Right cardiac atrium (tissue), 5 donors: ENCODE measurements at regions not wholly inside any gene's neighbourhood (a gene's known extent, or its start where the extent isn't known, plus 50 kb on each side); places are given as distances from the start of the nearest gene placed in this dataset.

ENCODE experiments used
- ATAC-seq, 2 donors: fragments of 200-7000 bp; cut with Tn5 transposase; one replicate each; pipeline versions ENCODE4 v1.8.0 to v1.9.1; 2020; ENCODE audit warnings: moderate library complexity in 2 of 2, mild to moderate bottlenecking in 1 of 2
- DNase-seq, 3 donors: peaks; one replicate each; pipeline ENCODE4 v3.0.0-alpha.2; 2020
- H3K27ac ChIP-seq: one replicate; pipeline ENCODE4 v1.5.1; 2013; ENCODE audit warnings: mild to moderate bottlenecking, low read length, control low read depth, moderate library complexity
- H3K27me3 ChIP-seq: one replicate; pipeline ENCODE4 v1.6.1; 2013; ENCODE audit not compliant: control insufficient read depth, insufficient read depth
- H3K4me1 ChIP-seq: one replicate; pipeline ENCODE4 v1.6.1; 2013; ENCODE audit warnings: low read length; ENCODE audit not compliant: control insufficient read depth, insufficient read depth
- H3K4me3 ChIP-seq: one replicate; pipeline ENCODE4 v1.5.1; 2013; ENCODE audit warnings: low read length, control low read depth
- H3K9me3 ChIP-seq: one replicate; pipeline ENCODE4 v1.6.1; 2013; ENCODE audit warnings: low read length; ENCODE audit not compliant: control insufficient read depth
- WGBS: extraction: QIAGEN DNeasy Blood & Tissue Kit; methylation state at CpG from one replicate; pipeline ENCODE4 v1.1.7; 2013; 5-methylcytosine and 5-hydroxymethylcytosine counted together
- intact Hi-C, 4 donors: fragments of 100-400 bp; cut with DNase I; formaldehyde crosslinking; loops; one replicate each; pipeline versions ENCODE4 v1.11.0 to v1.14.0; 2022 to 2023
- donor health status: healthy with polysubstance abuse.
- donor health status: DM: no; HTN: yes; CAD: no.
- donor health status: DM: no; HTN: no; CAD: no.
- donor health status: DM: no; HTN: yes; CAD: no; lungs with severe emphysema.
- donor health status: DM: yes; HTN: yes; CAD: no.

DNA sequence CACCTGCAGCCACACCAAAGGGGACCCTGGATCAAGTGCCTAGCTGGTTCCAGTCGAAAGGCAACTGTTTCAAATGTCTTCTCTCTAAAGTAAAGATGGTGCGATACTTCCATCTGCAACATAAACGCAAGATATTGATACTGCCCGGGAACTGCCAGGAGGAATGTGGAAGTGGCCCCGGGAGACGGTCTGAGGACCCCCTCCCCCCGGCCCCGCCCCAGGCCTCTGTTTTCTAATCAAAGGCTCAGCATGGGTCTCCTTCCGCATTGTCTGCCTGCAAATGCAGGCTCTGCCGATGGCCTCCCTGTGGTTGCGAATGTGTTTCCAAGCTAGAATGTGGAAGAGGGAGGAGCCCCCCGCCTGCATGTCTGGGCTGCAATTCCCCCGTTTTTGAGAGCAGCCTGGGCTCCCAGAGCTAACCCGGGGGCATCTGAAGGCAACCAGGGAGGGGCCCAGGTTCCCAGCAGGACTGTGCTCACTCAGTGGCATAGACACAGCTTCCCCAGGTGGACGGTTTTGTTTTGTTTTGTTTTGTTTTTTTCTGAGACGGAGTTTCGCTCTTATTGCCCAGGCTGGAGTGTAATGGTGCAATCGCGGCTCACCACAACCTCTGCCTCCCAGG is 223.9 kb upstream of the PPP2R2D start:
- Histone ChIP-seq H3K4me1 (no peaks in the 10 kb centered on the region), H3K4me3 (no peak overlapping the region), H3K27me3 (no peaks in the 10 kb centered on the region), H3K9me3 (no peaks in the 10 kb centered on the region), H3K27ac (no peak overlapping the region)
- 25% methylated on average over 19 of the region's 19 CpGs for WGBS
- ATAC-seq: no peak
- intact Hi-C loops: no loop called here
- no peak for DNase-seq

DNA sequence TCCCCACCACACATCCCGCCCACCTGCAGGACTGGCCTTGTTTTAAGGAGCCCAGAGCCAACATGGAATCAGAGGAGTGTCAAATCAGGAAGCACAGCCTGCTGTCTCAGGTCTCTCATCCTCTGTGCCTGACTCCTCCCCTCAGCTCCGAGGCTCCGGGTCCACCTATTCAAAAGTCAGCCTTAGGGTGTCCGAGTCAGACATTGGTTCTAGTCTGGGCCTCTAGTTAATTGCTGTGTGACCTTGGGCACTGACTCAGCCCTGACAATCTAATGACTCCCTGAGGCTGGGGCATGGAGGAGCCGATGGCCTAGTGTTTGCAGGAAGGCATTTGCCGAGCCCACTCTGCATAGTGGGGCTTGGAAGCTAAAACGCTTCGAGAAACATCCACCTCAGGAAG is 223.1 kb upstream of the PPP2R2D start:
- Histone ChIP-seq H3K27ac (no peak overlapping the region), H3K4me3 (no peak overlapping the region), H3K27me3 (no peaks in the 10 kb centered on the region), H3K9me3 (no peaks in the 10 kb centered on the region), H3K4me1 (no peaks in the 10 kb centered on the region)
- no peak for DNase-seq
- intact Hi-C loops: no loop called here
- ATAC-seq: no peak
- 73% methylated on average over 8 of the region's 8 CpGs for WGBS

- Histone ChIP-seq H3K9me3 (no peaks in the 10 kb centered on the region), H3K27me3 (no peaks in the 10 kb centered on the region), H3K4me3 (no peak overlapping the region), H3K27ac (no peak overlapping the region), H3K4me1 (no peaks in the 10 kb centered on the region)
- ATAC-seq: no peak
- no peak for DNase-seq
- intact Hi-C loops: no loop called here
- WGBS: 82% methylated on average over 18 of the region's 18 CpGs
These were observed 222.6 kb upstream of the PPP2R2D start for GRCh38 chr10:131678171-131678570.

DNA sequence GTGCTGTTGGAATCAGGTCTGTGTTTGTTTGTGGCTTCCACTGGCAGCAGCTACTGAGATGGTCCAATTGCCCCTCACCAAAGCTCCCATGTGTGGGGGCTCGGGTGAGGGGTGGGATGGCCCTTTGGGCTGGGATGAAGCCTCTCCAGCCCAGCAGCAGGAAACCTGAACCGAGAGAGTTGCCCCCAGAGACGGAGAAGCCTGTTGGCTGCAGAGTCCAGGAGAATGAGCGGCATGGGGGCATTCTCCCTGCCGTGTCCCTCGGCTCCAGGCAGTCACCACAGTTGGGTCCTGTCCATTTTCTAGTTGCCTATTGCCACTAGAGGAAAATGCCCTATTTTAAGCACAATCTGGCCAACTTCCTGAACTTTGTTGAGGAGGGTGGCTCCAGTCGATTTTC is 222.2 kb upstream of the PPP2R2D start:
- 76% methylated on average over 7 of the region's 7 CpGs for WGBS
- H3K4me3 ChIP-seq: no peak overlapping the region
- intact Hi-C loops: no loop called here

DNA sequence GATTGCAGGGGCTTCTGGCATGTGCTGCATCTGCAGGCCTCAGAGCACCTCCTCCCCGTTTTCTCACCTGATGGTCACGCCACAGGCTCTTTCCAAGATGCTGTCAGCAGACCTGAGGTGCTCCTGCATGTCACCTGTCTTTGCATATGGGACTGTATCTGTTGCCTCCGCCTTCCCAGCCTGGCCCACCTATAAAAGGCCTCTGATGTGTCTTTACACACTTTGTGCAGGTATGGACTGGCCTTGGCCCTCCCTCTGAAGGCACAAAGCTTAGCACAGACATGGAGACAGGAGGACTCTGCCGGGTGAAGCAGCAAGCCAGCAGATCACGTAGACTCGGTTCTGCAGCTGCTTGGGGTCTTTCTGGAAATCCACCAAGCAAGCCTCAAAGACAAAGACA is 220.9 kb upstream of the PPP2R2D start:
- WGBS: 72% methylated on average over 6 of the region's 6 CpGs
- Histone ChIP-seq H3K27ac (no peak overlapping the region), H3K4me1 (no peaks in the 10 kb centered on the region), H3K27me3 (no peaks in the 10 kb centered on the region), H3K4me3 (no peak overlapping the region), H3K9me3 (no peaks in the 10 kb centered on the region)
- intact Hi-C loops: no loop called here
- no peak for DNase-seq
- no peak for ATAC-seq

More for the DNA sequence above, 222.2 kb upstream of the PPP2R2D start:
- DNase-seq (no peak), ATAC-seq (no peak)
- H3K27me3 ChIP-seq: no peaks in the 10 kb centered on the region
- no peak overlapping the region for H3K27ac ChIP-seq
- H3K9me3 ChIP-seq: no peaks in the 10 kb centered on the region
- no peaks in the 10 kb centered on the region for H3K4me1 ChIP-seq

DNA sequence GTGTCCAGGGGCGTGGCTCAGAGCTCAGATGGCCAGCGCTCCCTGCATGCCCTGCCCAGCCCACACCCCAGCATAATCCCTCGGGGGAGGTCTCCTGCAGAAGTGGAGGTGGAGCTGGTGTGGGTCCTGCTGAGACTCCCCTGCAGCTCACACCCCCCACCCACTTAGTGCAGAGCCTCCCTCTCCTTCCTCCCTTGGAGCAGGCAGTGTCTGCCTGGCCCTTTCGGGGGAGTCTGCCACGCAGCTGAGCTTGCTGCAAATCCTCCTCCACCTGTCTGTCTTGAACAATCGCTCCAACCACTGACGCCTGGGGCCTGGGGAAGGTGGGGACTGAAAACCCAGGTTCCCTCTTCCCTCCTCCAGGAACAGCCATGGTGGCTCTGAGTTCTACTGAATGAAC is 219.7 kb upstream of the PPP2R2D start:
- no peak for DNase-seq
- WGBS: 53% methylated on average over 7 of the region's 7 CpGs
- ATAC-seq: no peak
- Histone ChIP-seq H3K4me1 (no peaks in the 10 kb centered on the region), H3K27ac (no peak overlapping the region), H3K4me3 (no peak overlapping the region), H3K9me3 (no peaks in the 10 kb centered on the region), H3K27me3 (no peaks in the 10 kb centered on the region)
- intact Hi-C loops: no loop called here

GRCh38 chr10:131681656-131682055 is 219.2 kb upstream of the PPP2R2D start:
- Histone ChIP-seq H3K27ac (no peak overlapping the region), H3K9me3 (no peaks in the 10 kb centered on the region), H3K4me1 (no peaks in the 10 kb centered on the region), H3K27me3 (no peaks in the 10 kb centered on the region), H3K4me3 (no peak overlapping the region)
- DNase-seq (no peak), ATAC-seq (no peak)
- intact Hi-C loops: no loop called here
- WGBS: 81% methylated on average over 12 of the region's 12 CpGs

- Histone ChIP-seq H3K4me1 (no peaks in the 10 kb centered on the region), H3K4me3 (no peak overlapping the region), H3K27ac (no peak overlapping the region), H3K27me3 (no peaks in the 10 kb centered on the region), H3K9me3 (no peaks in the 10 kb centered on the region)
- WGBS: 84% methylated on average over 20 of the region's 20 CpGs
- no peak for DNase-seq
- intact Hi-C loops: no loop called here
- ATAC-seq: no peak
These were observed 218.4 kb upstream of the PPP2R2D start for GRCh38 chr10:131682271-131682962.

GRCh38 chr10:131683281-131683861 is 217.4 kb upstream of the PPP2R2D start:
- Histone ChIP-seq H3K9me3 (no peaks in the 10 kb centered on the region), H3K4me1 (no peaks in the 10 kb centered on the region), H3K27ac (no peak overlapping the region), H3K27me3 (no peaks in the 10 kb centered on the region), H3K4me3 (no peak overlapping the region)
- no peak for ATAC-seq
- WGBS: 80% methylated on average over 21 of the region's 21 CpGs
- no peak for DNase-seq
- intact Hi-C loops: no loop called here

- Histone ChIP-seq H3K4me1 (no peaks in the 10 kb centered on the region), H3K27ac (no peak overlapping the region), H3K27me3 (no peaks in the 10 kb centered on the region), H3K4me3 (no peak overlapping the region), H3K9me3 (no peaks in the 10 kb centered on the region)
- intact Hi-C loops: no loop called here
- no peak for DNase-seq
- 88% methylated on average over 12 of the region's 12 CpGs for WGBS
- no peak for ATAC-seq
These were observed 216.9 kb upstream of the PPP2R2D start for GRCh38 chr10:131683941-131684340.

DNA sequence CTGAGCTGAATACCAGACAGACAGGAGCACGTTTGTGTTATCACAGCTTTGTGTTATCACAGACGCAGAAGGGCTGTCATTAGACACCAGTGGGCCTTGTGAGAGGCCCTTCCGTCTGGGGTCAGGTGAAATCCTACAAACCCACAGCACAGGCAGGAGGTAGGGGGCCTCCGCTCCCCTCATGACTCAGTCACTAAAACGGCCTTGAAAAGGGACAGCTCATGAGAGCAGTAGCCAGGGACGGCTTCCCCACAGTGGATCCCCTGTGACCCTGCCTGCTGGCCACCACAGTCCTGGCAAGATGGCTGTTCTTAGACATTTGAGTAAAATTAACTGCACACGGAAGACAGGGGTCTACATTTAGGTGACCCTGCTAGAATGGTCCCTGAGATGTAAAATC is 215.8 kb upstream of the PPP2R2D start:
- Histone ChIP-seq H3K9me3 (no peaks in the 10 kb centered on the region), H3K27ac (no peak overlapping the region), H3K4me3 (no peak overlapping the region), H3K27me3 (no peaks in the 10 kb centered on the region), H3K4me1 (no peaks in the 10 kb centered on the region)
- DNase-seq (no peak), ATAC-seq (no peak)
- 50% methylated on average over 7 of the region's 7 CpGs for WGBS
- intact Hi-C loops: no loop called here
